ENCODE measurements at regions not wholly inside any gene's neighbourhood (a gene's known extent, or its start where the extent isn't known, plus 50 kb on each side); places are given as distances from the start of the nearest gene placed in this dataset.

DNA sequence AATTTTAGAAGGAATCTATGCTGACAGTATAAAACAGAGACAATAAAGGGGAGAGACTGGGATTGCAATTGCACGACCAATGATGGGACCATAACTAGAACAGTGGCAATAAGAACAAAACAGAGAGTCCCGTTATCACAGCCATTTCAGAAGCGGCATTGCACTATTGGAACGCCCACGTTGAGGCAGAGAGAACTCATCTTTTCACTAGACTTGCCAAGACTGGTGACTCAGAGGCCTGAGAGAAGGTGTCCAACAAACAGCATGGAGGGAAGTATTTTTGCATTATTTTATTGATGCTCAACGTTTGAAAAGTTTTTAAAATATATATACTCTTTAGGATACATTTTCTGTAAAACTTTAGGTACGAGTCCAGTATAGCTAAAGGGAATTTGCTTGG is 737.7 kb downstream of the TLE1 start:
- Histone ChIP-seq H4K20me1 (ENCODE audit: control insufficient read depth, insufficient read depth, insufficient read length) (no peaks in the 10 kb centered on the region), H2BK20ac (ENCODE audit: low read depth, low read length, poor library complexity, severe bottlenecking) (no peak overlapping the region), H3K4ac (ENCODE audit: low read depth, low read length) (no peak overlapping the region), H3K4me1 (ENCODE audit: insufficient read depth, low read length) (no peaks in the 10 kb centered on the region), H2AK5ac (ENCODE audit: insufficient read length, low read length) (no peak overlapping the region), H3K4me2 (ENCODE audit: insufficient read depth, insufficient read length, low read length) (no peak overlapping the region), H3K79me2 (ENCODE audit: insufficient read depth, low read length) (no peaks in the 10 kb centered on the region), H3K79me1 (ENCODE audit: insufficient read depth, low read depth, low read length, poor library complexity, severe bottlenecking) (no peaks in the 10 kb centered on the region), H2BK15ac (ENCODE audit: low read depth, low read length) (no peak overlapping the region), H4K5ac (ENCODE audit: insufficient read length, low read depth, low read length) (no peak overlapping the region), H3K9me3 (ENCODE audit: control insufficient read depth, low read depth, low read length) (no peaks in the 10 kb centered on the region), H3T11ph (ENCODE audit: low read length) (no peak overlapping the region), H4K8ac (replicated peaks; ENCODE audit: insufficient read length, low read depth, low read length) (no peak overlapping the region), H2BK120ac (ENCODE audit: low read depth, low read length, poor library complexity, severe bottlenecking) (no peak overlapping the region), H3K23me2 (ENCODE audit: insufficient read length, low read depth, low read length, poor library complexity, severe bottlenecking) (no peaks in the 10 kb centered on the region), H3K56ac (ENCODE audit: insufficient read length, low read depth, low read length) (no peak overlapping the region), H3K23ac (ENCODE audit: insufficient read length, low read depth, low read length) (no peak overlapping the region), H3K27me3 (ENCODE audit: insufficient read depth, low read length) (no peaks in the 10 kb centered on the region), H2BK12ac (ENCODE audit: insufficient read length, low read depth, low read length) (no peak overlapping the region), H3K14ac (ENCODE audit: insufficient read depth, low read length) (no peak overlapping the region), H3K27ac (ENCODE audit: insufficient read length, low read depth, low read length) (no peak overlapping the region), H2BK5ac (ENCODE audit: insufficient read length, low read length) (no peak overlapping the region), H2AFZ (ENCODE audit: low read length) (no peak overlapping the region), H4K91ac (ENCODE audit: insufficient read length, low read depth, low read length) (no peak overlapping the region), H3K18ac (ENCODE audit: insufficient read length, low read depth, low read length) (no peak overlapping the region), H3K9ac (ENCODE audit: extremely low read depth, insufficient read length, low read length) (no peak overlapping the region)
- H3K9me3 Mint-ChIP-seq, result no peaks in the 10 kb centered on the region
- DNase-seq, result no peak
- H3K27ac Mint-ChIP-seq, result no peak overlapping the region
- H3K4me3 Mint-ChIP-seq, result no peak overlapping the region
- no CpG with 5 or more reads among the region's 7 CpGs for WGBS (ENCODE audit: extremely low coverage, insufficient read length, low lambda C conversion rate)
- H3K4me1 Mint-ChIP-seq, result peaks cover 0 to 5% of the 10 kb centered on the region in 2 experiments; a peak in 1 of 4 replicates
- no peaks in the 10 kb centered on the region for H3K36me3 Mint-ChIP-seq (ENCODE audit: insufficient read depth in 1 of 3, low read depth in 3 of 3)
- H3K27me3 Mint-ChIP-seq (ENCODE audit: low read depth), result no peaks in the 10 kb centered on the region
- no peak for TF ChIP-seq CTCF (conservative IDR thresholded peaks at IDR 0.05)

Measured in H9 (cell line).